ENCODE measurements at regions not wholly inside any gene's neighbourhood (a gene's known extent, or its start where the extent isn't known, plus 50 kb on each side); places are given as distances from the start of the nearest gene placed in this dataset.
A peak's percentile ranks its signal among the peaks of the same experiment; 100 is the strongest.

- DNase-seq (ENCODE audit: low read depth, low spot score): no peak
Measured at GRCh38 chr3:102179326-102180177, 255.3 kb upstream of the ZPLD1 start.

DNA sequence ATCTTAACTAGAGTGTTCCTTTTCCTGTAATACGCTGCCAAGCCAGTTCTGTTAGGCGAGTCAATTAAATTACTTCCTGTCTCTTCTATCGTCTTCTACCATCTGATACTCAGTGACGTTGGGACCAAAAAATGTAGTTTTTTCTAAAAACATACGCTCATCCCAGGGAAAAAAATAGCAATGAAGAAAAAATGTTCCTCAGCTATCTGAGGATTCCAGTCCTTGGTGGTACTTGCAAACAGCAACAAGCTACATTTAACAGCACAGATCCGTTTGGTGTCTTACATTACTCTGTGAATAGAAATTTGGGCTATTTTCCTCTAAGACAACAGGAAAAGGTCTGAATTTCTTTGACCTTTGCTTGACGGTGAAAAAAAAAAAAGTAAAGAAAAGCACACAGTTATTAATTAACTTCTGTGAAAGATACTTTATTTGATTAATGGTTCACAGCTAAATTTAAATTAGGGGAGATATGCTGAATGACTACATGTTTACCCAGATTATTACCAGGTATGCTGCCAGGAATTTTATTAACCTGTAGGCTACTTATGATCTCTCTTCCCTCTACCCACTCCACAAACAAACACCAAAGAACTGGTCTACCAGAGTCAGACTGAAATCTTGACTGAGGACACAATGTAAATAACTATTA, 254.4 kb upstream of the ZPLD1 start:
- DNase-seq (ENCODE audit: low read depth, low spot score): peak; percentile 60

- DNase-seq (ENCODE audit: low read depth, low spot score): peak; percentile 70
Measured at GRCh38 chr3:102181175-102181920, 253.5 kb upstream of the ZPLD1 start.

GRCh38 chr3:102182162-102182561, 252.7 kb upstream of the ZPLD1 start:
- peak; percentile 53 for DNase-seq (ENCODE audit: low read depth, low spot score)

GRCh38 chr3:102183186-102183585, 251.6 kb upstream of the ZPLD1 start:
- no peak for DNase-seq (ENCODE audit: low read depth, low spot score)

- no peak for DNase-seq (ENCODE audit: low read depth, low spot score)
Measured at GRCh38 chr3:102183623-102184022, 251.2 kb upstream of the ZPLD1 start.

DNA sequence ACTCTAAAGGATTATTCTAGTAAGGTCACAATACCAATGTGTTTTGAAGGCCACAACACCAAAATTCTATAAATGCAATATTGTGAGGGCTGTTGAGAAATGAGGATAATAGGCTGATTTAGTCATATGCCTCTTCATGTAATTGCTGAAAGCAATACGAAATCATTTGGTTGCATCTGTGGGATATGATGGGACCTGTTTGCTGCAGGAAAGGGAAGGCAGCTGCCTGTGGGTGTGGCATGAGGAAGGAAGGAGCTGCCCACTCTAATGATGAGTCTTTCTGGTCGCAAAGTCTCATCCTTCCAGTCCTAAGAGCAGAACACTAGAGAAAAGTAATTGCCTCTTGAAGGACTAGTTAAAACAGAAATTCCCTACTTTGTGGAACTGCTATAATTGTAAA, 245.3 kb upstream of the ZPLD1 start:
- DNase-seq (ENCODE audit: low read depth, low spot score): no peak

DNA sequence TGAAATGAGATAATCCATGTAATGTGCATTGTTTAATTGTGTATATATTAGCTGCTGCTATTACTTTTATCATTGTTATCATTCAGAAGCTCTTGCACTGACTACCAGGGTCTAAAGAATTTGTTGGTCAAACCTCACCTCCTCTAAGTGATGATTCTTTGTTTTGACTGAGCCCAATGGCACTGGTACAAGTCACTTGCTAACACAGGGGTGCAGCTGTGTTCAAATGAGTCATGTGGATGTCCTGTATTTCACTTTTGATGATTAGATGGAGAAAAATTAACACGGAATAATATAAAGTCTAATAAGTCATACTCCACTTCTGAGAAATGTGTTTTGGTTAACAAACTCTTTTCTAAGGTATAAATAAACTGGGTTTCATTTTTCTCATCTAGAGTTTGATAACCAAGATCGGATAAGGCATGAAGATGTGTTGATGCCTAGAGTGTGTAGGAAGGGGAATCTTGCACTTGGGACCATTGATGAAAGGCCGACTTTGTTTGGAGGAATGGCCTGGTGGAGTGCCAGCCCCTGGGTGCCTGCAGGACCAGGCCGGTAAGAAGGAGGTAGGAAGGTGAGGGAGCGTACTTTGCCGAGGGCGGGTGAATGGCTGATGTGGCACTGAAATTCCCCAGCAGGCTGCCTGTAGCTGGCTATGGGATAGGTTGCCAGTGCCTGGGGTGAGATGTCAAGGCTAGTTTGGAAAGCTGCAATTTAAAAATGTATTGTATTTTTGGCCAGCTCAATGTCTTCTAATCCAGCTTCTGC, 244.7 kb upstream of the ZPLD1 start:
- no peak for DNase-seq (ENCODE audit: low read depth, low spot score)

GRCh38 chr3:102192575-102192974, 242.2 kb upstream of the ZPLD1 start:
- DNase-seq (ENCODE audit: low read depth, low spot score): no peak

DNA sequence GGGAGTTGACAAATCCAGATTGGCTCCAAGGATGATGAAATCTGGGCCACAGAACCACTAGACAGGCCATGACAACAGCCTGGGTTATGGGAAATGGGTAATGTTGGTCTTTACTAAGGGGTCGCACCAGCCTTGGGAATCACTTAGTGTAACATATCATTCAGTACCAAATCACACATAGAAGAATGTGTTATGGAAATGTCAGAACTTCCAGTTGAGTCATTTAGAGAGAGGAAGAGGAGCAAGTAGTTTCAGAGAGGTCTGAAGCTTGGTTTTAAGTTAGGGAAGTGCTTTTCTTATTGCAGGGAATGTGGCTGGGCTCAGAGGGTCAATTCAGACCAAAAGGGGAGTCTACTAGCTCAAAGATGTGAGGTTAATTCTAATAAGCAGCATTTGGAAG, 241.6 kb upstream of the ZPLD1 start:
- DNase-seq (ENCODE audit: low read depth, low spot score): no peak

DNA sequence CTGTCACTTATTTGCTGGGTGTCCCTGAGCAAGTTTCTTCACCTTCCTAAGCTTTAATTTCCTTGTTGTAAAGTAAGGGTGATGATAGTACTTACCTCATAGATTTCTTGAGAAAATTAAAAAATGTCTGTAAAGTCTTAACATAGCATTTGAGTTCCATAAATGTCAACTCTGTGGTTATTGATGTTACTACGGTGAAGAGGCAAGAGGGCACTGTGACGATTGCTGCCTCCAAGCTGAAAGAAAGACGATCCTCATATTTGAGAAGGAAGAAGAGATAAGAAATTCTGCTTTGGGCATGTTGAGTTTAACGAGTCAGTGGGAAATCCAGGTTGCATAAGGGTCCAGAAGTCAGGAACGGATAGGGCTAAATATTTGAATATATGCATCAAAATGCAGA, 240.8 kb upstream of the ZPLD1 start:
- DNase-seq (ENCODE audit: low read depth, low spot score): no peak

- no peak for DNase-seq (ENCODE audit: low read depth, low spot score)
Measured at GRCh38 chr3:102194760-102195159, 240.1 kb upstream of the ZPLD1 start.

- DNase-seq (ENCODE audit: low read depth, low spot score): no peak
Measured at GRCh38 chr3:102195198-102195948, 239.4 kb upstream of the ZPLD1 start.

GRCh38 chr3:102200126-102200525, 234.7 kb upstream of the ZPLD1 start:
- no peak for DNase-seq (ENCODE audit: low read depth, low spot score)

GRCh38 chr3:102200560-102200959, 234.3 kb upstream of the ZPLD1 start:
- DNase-seq (ENCODE audit: low read depth, low spot score): no peak

- DNase-seq (ENCODE audit: low read depth, low spot score): no peak
Measured at GRCh38 chr3:102205647-102206046, 229.2 kb upstream of the ZPLD1 start.

DNA sequence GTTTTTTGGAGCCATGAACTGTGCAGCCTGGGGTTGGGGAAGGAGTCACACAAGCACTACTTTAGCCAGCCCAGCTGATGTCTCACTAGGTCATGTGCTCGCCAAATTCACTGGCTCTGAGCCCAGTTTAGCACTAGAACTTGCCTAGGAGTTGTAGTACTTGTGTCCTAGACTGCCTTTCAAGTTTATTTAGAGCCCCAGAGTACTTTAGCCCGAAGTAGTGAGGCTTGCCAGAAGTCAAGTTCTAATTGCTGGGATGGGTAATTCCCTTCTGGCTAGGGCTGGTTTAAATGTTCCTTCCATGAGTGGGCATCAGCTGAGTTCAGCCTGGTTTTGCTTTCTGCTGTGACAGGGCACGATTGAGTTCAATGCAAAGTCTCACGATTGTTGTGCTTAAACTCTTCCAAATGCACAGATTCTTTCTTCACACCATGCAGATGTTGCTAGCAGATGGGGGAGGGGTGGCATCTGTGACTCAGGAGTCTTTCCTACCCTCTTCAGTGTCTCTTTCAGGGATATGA, 228.2 kb upstream of the ZPLD1 start:
- peak; percentile 49 for DNase-seq (ENCODE audit: low read depth, low spot score)

- peak; percentile 27 for DNase-seq (ENCODE audit: low read depth, low spot score)
Measured at GRCh38 chr3:102207151-102207571, 227.7 kb upstream of the ZPLD1 start.

DNA sequence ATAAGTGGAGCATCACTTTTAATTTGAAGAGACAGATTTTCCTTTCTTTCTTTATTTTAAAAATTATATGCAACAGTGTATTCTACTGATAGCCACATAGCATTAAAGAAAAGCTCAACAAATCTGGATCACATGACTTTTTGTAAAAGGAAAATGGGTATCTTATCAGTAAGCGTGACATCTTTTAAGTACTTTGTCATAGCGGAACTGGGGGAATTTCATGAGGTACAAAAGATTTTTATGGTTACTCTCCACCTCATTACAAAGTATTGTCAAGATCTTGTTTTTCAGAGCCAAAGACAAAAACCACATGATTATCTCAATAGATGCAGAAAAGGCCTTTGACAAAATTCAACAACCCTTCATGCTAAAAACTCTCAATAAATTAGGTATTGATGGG, 219.6 kb upstream of the ZPLD1 start:
- DNase-seq (ENCODE audit: low read depth, low spot score): no peak

DNA sequence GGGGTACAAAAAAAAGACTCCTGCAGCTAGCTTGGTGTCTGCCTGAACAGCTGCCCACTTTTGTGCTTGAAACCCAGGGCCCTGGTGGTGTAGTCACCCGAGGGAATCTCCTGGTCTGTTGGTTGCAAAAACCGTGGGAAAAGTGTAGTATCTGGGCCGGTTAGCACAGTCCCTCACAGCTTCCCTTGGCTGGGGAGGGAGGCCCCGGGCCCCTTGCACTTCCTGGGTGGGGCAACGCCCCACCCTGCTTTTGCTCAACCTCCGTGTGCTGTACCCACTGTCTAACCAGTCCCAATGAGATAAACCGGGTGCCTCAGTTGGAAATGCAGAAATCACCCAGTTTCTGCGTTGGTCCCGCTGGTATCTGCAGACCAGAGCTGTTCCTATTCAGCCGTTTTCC, 211.7 kb upstream of the ZPLD1 start:
- no peak for DNase-seq (ENCODE audit: low read depth, low spot score)

- peak; percentile 43 for DNase-seq (ENCODE audit: low read depth, low spot score)
Measured at GRCh38 chr3:102224171-102224570, 210.6 kb upstream of the ZPLD1 start.
